ENCODE measurements at regions not wholly inside any gene's neighbourhood (a gene's known extent, or its start where the extent isn't known, plus 50 kb on each side); places are given as distances from the start of the nearest gene placed in this dataset.

- in situ Hi-C loops (cut with MboI; ENCODE audit: low sequenced_read_pairs): no loop called here
These were observed 308.3 kb upstream of the USP25 start for GRCh38 chr21:15421441-15421881.

GRCh38 chr21:15421947-15422346, 307.8 kb upstream of the USP25 start:
- in situ Hi-C loops (cut with MboI; ENCODE audit: low sequenced_read_pairs): no loop called here

- in situ Hi-C loops (cut with MboI; ENCODE audit: low sequenced_read_pairs): no loop called here
These were observed 307.0 kb upstream of the USP25 start for GRCh38 chr21:15422783-15423182.

GRCh38 chr21:15423676-15424445, 305.9 kb upstream of the USP25 start:
- in situ Hi-C loops (cut with MboI; ENCODE audit: low sequenced_read_pairs): no loop called here

GRCh38 chr21:15425049-15425448, 304.7 kb upstream of the USP25 start:
- in situ Hi-C loops (cut with MboI; ENCODE audit: low sequenced_read_pairs): no loop called here

GRCh38 chr21:15430023-15430422, 299.8 kb upstream of the USP25 start:
- in situ Hi-C loops (cut with MboI; ENCODE audit: low sequenced_read_pairs): no loop called here

GRCh38 chr21:15430577-15430976, 299.2 kb upstream of the USP25 start:
- in situ Hi-C loops (cut with MboI; ENCODE audit: low sequenced_read_pairs): no loop called here

GRCh38 chr21:15431053-15431452, 298.7 kb upstream of the USP25 start:
- in situ Hi-C loops (cut with MboI; ENCODE audit: low sequenced_read_pairs): no loop called here

- in situ Hi-C loops (cut with MboI; ENCODE audit: low sequenced_read_pairs): no loop called here
These were observed 296.7 kb upstream of the USP25 start for GRCh38 chr21:15433091-15433490.

GRCh38 chr21:15434163-15434905, 295.4 kb upstream of the USP25 start:
- in situ Hi-C loops (cut with MboI; ENCODE audit: low sequenced_read_pairs): no loop called here

- in situ Hi-C loops (cut with MboI; ENCODE audit: low sequenced_read_pairs): no loop called here
These were observed 293.8 kb upstream of the USP25 start for GRCh38 chr21:15436031-15436430.

GRCh38 chr21:15437883-15438282, 291.9 kb upstream of the USP25 start:
- in situ Hi-C loops (cut with MboI; ENCODE audit: low sequenced_read_pairs): no loop called here

GRCh38 chr21:15439726-15440125, 290.1 kb upstream of the USP25 start:
- in situ Hi-C loops (cut with MboI; ENCODE audit: low sequenced_read_pairs): no loop called here

GRCh38 chr21:15441060-15441493, 288.7 kb upstream of the USP25 start:
- in situ Hi-C loops (cut with MboI; ENCODE audit: low sequenced_read_pairs): no loop called here

GRCh38 chr21:15441992-15442391, 287.8 kb upstream of the USP25 start:
- in situ Hi-C loops (cut with MboI; ENCODE audit: low sequenced_read_pairs): no loop called here

- in situ Hi-C loops (cut with MboI; ENCODE audit: low sequenced_read_pairs): no loop called here
These were observed 286.9 kb upstream of the USP25 start for GRCh38 chr21:15442743-15443469.

GRCh38 chr21:15443740-15444117, 286.1 kb upstream of the USP25 start:
- in situ Hi-C loops (cut with MboI; ENCODE audit: low sequenced_read_pairs): no loop called here

GRCh38 chr21:15444118-15444960, 285.4 kb upstream of the USP25 start:
- in situ Hi-C loops (cut with MboI; ENCODE audit: low sequenced_read_pairs): no loop called here

GRCh38 chr21:15445327-15445726, 284.5 kb upstream of the USP25 start:
- in situ Hi-C loops (cut with MboI; ENCODE audit: low sequenced_read_pairs): no loop called here

- in situ Hi-C loops (cut with MboI; ENCODE audit: low sequenced_read_pairs): no loop called here
These were observed 283.6 kb upstream of the USP25 start for GRCh38 chr21:15446223-15446622.

- in situ Hi-C loops (cut with MboI; ENCODE audit: low sequenced_read_pairs): no loop called here
These were observed 280.2 kb upstream of the USP25 start for GRCh38 chr21:15449556-15449955.
